Esophagus muscularis mucosa (tissue), 3 donors: ENCODE measurements at regions not wholly inside any gene's neighbourhood (a gene's known extent, or its start where the extent isn't known, plus 50 kb on each side); places are given as distances from the start of the nearest gene placed in this dataset.

Experiments used
- CTCF ChIP-seq, 3 experiments: fragments of 200-600 bp in 2 of 3; fragments of 450-650 bp in 1 of 3; sonication (generic) in 2 of 3; IDR thresholded peaks; one replicate each; pipeline ENCODE4 v1.5.1; 2017 to 2019; ENCODE audit warnings: antibody characterized with exemption in 3 of 3, mild to moderate bottlenecking in 2 of 3, moderate library complexity in 1 of 3
- POLR2AphosphoS5 ChIP-seq, 2 donors: sonication (generic); formaldehyde crosslinking; IDR thresholded peaks; one replicate each; pipeline ENCODE4 v1.6.1; 2017; ENCODE audit warnings: antibody characterized with exemption in 2 of 2

GRCh38 chr9:78505546-78505945 is 208.6 kb downstream of the PSAT1 start:
- TF ChIP-seq CTCF (IDR thresholded peaks at IDR 0.05) (no peak), POLR2AphosphoS5 (IDR thresholded peaks at IDR 0.05) (no peak)
